Stimulated activated CD8-positive, alpha-beta memory T cell treated with anti-CD3 and anti-CD28 coated beads, Interleukin-12 subunit alpha, Interleukin-12 subunit beta, amount 100 ng/mL, for 24 hours (primary cell): ENCODE measurements at regions not wholly inside any gene's neighbourhood (a gene's known extent, or its start where the extent isn't known, plus 50 kb on each side); places are given as distances from the start of the nearest gene placed in this dataset.

Experiments used
- DNase-seq: peaks from one replicate; pipeline ENCODE4 v3.0.0-alpha.2; 2020; ENCODE audit errors: extremely low read depth

DNA sequence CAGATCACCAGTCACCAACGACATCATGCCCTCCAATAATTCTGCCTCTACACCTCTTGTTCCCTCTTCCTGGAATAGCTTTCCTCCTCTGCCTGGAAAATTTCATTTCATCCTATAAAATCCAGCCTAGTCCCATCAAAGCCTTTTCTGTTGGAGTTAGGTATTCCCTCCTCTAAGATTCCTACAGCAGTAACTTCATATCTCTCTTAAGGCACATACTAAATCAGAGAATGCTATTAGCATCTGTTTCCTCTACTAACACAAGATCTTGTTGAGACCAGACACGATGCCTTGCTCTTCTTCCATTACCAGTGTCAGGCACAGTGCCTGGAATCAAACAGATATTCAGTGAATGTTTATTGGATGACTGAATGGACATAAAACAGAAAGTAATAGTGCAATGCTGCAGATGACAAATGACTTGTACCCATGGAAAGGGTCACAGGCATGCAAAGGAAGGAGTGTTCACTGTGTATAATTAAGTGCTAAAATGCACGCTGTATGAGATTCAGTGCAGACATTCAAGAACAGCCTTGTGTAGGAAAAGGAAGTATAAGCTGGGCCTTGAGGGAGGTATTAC, 342.0 kb upstream of the ACVR2A start:
- DNase-seq = no peak

GRCh38 chr2:147501968-147502367, 342.9 kb upstream of the ACVR2A start:
- no peak for DNase-seq

- no peak for DNase-seq
Measured at GRCh38 chr2:147500819-147501395, 343.9 kb upstream of the ACVR2A start.

GRCh38 chr2:147500229-147500628, 344.6 kb upstream of the ACVR2A start:
- no peak for DNase-seq

GRCh38 chr2:147499785-147500184, 345.0 kb upstream of the ACVR2A start:
- DNase-seq = no peak

DNA sequence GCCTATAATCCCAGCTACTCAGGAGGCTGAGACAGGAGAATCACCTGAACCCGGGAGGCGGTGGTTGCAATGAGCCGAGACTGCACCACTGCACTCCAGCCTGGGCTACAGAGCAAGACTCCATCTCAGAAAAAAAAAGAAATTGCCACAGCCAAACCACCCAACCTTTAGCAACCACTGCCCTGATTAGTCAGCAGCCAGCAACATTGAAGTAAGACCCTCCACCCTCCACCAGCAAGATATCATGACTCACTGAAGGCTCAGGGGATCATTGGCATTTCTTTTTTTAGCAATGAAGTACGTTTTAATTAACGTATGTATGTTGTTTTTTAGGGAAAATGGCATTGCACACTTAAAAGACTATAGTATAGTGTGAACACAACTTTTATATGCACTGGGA, 349.1 kb upstream of the ACVR2A start:
- no peak for DNase-seq

GRCh38 chr2:147492471-147492870, 352.4 kb upstream of the ACVR2A start:
- DNase-seq = no peak

GRCh38 chr2:147491506-147491905, 353.3 kb upstream of the ACVR2A start:
- no peak for DNase-seq

DNA sequence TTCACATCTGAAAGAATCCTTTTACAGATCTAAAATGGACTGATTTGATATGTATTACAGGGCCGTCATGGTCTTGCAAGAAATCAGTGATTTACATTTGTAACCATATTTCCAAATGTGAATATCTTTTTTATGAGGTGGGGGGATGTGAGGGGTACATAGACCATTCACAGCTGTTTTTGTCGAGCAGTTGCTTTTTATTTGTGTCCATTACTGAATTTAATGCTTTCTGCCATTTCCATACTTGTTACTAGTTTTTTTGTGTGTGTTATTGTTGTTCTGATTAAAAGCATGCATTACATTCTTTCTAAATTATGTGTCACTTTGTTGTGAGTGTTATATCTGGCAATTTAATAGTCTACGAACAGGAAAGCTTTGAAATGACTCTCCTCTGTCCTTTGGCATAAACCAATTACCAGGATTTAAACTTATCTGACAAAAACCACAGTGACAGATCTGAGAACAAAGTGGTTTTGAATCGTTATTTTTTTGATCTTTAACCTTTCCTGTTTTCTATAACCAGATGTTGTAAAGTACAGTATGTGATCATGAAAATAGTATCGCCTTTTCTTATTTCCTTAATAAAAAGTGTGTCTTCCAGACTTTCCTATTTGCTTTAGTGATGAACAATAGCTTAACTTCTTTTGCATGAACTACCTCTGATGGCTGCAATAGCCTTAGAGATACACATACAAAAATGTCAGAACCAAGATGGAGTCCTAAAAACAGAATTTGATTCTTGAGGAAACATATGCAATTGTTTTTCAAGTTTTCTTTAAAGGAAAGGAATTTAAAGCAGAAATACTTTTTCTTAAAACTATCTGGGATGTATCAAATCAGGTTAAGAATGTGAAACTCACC, 354.2 kb upstream of the ACVR2A start:
- no peak for DNase-seq

- DNase-seq = no peak
Measured at GRCh38 chr2:147488472-147488871, 356.4 kb upstream of the ACVR2A start.

DNA sequence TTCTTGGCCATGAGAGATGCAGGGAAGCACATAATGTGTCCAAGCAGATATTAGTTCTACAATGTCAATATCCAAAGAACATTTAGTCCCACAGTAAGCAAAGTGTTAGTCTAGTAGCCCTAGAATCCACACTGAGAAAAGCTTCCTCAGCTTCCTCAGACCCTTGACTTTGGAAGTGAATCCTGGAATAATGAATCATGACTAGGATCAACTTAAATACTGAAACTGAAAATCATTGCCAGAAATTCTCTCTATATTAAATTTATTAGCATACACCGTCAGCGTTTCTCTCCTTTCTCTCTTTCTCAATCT, 356.9 kb upstream of the ACVR2A start:
- DNase-seq = no peak

GRCh38 chr2:147487286-147487977, 357.4 kb upstream of the ACVR2A start:
- DNase-seq = no peak

DNA sequence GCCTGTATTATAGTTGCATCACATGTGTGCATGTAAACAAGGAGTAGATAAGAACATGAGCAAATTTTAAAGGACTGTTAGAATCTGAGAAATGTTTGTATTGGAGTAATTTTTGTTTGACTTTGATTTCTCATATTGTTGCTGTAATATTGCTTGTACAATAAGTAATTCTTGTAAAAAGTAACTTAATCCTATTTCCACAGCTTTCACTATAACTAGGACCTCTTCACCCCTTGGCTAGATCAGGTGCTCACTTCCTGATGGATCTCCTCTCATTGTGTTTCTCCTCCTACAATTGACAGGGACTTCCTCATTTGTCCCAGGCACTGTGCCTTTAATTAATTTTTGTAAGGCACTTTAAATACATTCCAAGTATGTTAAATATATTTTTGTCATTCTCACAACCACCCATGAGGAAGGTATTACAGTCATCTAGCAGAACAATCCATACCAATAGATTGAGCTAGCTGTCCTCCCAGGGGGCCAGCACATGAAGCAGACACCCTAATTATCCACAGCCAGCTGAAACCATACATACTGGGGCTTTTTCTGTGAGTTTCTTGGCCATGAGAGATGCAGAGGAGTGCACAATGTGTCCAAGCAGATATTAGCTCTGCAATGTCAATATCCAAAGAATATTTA, 359.5 kb upstream of the ACVR2A start:
- no peak for DNase-seq

- no peak for DNase-seq
Measured at GRCh38 chr2:147483911-147484310, 360.9 kb upstream of the ACVR2A start.

GRCh38 chr2:147482916-147483669, 361.7 kb upstream of the ACVR2A start:
- DNase-seq = no peak

DNA sequence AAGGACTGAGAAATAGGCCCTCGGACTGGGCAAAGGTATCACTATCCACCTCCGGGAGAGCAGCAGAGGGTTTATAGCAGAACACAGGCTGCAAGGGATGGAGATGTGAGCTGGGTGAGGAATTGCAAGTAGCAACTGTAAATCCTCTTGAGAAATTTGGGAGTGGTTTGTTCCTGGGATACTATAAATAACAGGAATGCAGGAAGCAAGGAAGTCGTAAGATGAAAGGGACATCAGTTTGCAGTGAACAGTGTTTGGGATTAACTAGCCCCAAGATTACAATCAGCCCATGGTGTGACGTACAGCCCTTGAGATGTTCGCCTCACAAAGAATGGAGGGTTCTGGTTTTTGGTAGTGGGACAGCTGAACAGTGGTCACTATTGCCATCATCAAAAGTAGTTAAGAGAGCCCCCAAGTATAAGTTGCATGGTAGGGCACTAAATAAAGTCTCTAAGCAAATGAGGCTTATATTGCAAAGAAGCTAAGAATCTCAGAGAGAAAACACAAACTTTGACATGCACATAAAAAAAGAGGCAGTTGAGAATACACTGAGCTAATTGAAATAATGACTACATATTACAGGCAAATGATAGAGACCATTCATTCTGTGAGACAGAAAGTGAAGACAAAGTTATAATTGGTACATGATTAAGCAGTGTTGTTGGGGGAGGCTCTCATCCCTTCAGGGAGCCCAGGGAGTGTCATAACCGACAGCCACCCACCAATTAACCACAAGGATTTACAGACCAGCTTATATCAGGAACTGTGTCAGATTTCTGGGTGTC, 362.5 kb upstream of the ACVR2A start:
- no peak for DNase-seq

DNA sequence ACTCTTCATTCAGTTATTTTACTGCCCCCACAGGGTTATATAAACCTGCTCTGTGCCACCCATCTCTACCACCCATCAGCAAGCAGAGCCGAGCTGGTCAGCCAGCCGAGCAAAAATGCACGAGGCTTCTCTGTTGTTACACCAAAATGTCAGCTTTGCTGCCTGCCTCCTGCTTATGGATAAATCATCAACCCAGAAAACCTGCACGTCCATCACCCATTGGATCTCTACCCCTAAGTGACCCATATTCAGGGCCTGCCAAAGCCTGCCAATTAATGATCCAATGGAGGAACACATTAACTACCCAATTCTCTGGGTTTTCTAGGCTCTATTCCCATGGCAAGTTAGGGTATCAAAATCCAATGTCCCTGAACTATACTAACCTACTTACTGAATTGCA, 365.5 kb upstream of the ACVR2A start:
- DNase-seq = no peak

DNA sequence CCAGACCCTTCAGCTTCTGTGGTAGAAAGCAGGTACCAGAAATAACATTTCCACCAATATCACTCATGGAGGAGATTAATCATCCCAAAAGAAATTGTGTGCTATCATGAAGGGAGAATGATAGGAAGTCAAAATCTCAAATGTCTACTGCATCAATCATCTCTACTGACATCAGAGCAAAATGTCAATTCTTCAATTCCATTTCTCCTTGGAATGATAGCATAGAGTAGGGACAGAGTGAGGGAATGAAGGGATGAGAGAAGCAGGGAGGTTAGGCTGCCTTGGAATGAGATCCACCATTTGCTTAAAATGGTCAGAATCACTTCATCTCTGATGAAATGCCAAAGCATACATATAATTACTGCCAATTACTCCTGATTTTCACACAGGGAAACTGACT, 371.8 kb upstream of the ACVR2A start:
- DNase-seq = no peak

GRCh38 chr2:147471126-147471525, 373.7 kb upstream of the ACVR2A start:
- no peak for DNase-seq

GRCh38 chr2:147469471-147469870, 375.4 kb upstream of the ACVR2A start:
- no peak for DNase-seq

DNA sequence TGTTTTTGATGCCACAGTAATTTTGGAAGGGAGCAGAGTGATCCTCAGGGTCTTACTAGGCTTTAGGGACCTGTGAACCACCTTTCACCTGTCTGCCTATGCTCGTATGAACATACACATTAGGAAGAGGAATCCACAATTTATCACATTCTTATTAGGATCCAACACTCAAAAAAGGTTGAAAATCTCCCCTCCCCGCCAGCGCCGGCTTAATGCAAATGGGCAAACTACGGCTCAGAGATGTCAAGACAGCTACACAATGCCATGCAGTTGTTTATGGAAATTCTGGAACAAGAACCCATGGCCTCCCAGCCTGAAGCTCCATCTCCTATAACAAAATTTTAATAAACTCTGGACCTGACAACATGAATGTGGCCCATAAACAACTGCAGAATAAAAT, 375.9 kb upstream of the ACVR2A start:
- no peak for DNase-seq
